ENCODE measurements at regions not wholly inside any gene's neighbourhood (a gene's known extent, or its start where the extent isn't known, plus 50 kb on each side); places are given as distances from the start of the nearest gene placed in this dataset.

DNA sequence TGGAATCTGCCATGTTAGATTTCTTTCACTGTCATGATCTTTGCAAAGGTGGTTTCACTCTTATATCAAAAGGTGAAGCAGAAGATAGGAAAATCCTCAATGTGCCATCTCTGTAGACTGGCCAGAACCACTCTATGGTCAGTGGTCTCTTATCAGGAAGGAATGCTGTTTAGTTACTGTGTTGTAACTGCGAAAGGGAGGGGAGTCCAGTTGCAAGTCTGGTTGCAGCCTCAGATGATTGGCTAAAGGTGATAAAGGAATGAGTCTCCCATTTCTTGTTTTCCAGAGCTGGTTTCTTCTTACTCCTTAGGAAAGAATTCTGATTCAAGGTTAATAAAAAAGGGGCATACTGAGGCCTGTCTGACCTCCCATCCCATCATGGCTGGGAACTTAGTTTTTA is 58.2 kb upstream of the ICA1 start:
- Histone ChIP-seq H2AFZ (ENCODE audit: low read depth, low read length) (no peak overlapping the region), H3K9me3 (ENCODE audit: low read length) (no peaks in the 10 kb centered on the region), H4K20me1 (ENCODE audit: insufficient read depth) (no peaks in the 10 kb centered on the region), H3K9ac (ENCODE audit: low read length) (no peak overlapping the region), H3F3A (ENCODE audit: insufficient read depth, low read length, poor library complexity, severe bottlenecking) (no peaks in the 10 kb centered on the region), H3K4me2 (ENCODE audit: low read length) (no peak overlapping the region), H3K9me2 (ENCODE audit: insufficient read depth, low read length) (no peaks in the 10 kb centered on the region), H3K36me3 (ENCODE audit: insufficient read depth, low read length) (no peaks in the 10 kb centered on the region), H3K79me2 (replicated peaks; ENCODE audit: insufficient read depth, low read length) (no peaks in the 10 kb centered on the region), H3K27me3 (ENCODE audit: insufficient read depth, low read depth, low read length) (no peaks in the 10 kb centered on the region), H3K27ac (ENCODE audit: low read length) (no peak overlapping the region), H3K4me3 (ENCODE audit: low read length) (no peak overlapping the region)
- TF ChIP-seq EZH2 (IDR thresholded peaks at IDR 0.05; ENCODE audit: borderline replicate concordance, insufficient read depth, low read length, poor library complexity, severe bottlenecking) (no peak), POLR2AphosphoS5 (IDR thresholded peaks at IDR 0.05) (no peak), SMC3 (conservative IDR thresholded peaks at IDR 0.05; ENCODE audit: poor library complexity) (no peak), MXI1 (conservative IDR thresholded peaks at IDR 0.05; ENCODE audit: poor library complexity, severe bottlenecking) (no peak), TAF1 (IDR thresholded peaks at IDR 0.05; ENCODE audit: low read depth) (no peak), EP300 (conservative IDR thresholded peaks at IDR 0.05; ENCODE audit: poor library complexity, severe bottlenecking) (no peak), RAD21 (conservative IDR thresholded peaks at IDR 0.05) (no peak)
- TF ChIP-seq, protein P1, sequence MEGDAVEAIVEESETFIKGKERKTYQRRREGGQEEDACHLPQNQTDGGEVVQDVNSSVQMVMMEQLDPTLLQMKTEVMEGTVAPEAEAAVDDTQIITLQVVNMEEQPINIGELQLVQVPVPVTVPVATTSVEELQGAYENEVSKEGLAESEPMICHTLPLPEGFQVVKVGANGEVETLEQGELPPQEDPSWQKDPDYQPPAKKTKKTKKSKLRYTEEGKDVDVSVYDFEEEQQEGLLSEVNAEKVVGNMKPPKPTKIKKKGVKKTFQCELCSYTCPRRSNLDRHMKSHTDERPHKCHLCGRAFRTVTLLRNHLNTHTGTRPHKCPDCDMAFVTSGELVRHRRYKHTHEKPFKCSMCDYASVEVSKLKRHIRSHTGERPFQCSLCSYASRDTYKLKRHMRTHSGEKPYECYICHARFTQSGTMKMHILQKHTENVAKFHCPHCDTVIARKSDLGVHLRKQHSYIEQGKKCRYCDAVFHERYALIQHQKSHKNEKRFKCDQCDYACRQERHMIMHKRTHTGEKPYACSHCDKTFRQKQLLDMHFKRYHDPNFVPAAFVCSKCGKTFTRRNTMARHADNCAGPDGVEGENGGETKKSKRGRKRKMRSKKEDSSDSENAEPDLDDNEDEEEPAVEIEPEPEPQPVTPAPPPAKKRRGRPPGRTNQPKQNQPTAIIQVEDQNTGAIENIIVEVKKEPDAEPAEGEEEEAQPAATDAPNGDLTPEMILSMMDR (IDR thresholded peaks at IDR 0.05; ENCODE audit: poor library complexity, severe bottlenecking), result no peak
- TF ChIP-seq, protein P2, sequence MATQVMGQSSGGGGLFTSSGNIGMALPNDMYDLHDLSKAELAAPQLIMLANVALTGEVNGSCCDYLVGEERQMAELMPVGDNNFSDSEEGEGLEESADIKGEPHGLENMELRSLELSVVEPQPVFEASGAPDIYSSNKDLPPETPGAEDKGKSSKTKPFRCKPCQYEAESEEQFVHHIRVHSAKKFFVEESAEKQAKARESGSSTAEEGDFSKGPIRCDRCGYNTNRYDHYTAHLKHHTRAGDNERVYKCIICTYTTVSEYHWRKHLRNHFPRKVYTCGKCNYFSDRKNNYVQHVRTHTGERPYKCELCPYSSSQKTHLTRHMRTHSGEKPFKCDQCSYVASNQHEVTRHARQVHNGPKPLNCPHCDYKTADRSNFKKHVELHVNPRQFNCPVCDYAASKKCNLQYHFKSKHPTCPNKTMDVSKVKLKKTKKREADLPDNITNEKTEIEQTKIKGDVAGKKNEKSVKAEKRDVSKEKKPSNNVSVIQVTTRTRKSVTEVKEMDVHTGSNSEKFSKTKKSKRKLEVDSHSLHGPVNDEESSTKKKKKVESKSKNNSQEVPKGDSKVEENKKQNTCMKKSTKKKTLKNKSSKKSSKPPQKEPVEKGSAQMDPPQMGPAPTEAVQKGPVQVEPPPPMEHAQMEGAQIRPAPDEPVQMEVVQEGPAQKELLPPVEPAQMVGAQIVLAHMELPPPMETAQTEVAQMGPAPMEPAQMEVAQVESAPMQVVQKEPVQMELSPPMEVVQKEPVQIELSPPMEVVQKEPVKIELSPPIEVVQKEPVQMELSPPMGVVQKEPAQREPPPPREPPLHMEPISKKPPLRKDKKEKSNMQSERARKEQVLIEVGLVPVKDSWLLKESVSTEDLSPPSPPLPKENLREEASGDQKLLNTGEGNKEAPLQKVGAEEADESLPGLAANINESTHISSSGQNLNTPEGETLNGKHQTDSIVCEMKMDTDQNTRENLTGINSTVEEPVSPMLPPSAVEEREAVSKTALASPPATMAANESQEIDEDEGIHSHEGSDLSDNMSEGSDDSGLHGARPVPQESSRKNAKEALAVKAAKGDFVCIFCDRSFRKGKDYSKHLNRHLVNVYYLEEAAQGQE (IDR thresholded peaks at IDR 0.05; ENCODE audit: borderline replicate concordance), result no peak

DNA sequence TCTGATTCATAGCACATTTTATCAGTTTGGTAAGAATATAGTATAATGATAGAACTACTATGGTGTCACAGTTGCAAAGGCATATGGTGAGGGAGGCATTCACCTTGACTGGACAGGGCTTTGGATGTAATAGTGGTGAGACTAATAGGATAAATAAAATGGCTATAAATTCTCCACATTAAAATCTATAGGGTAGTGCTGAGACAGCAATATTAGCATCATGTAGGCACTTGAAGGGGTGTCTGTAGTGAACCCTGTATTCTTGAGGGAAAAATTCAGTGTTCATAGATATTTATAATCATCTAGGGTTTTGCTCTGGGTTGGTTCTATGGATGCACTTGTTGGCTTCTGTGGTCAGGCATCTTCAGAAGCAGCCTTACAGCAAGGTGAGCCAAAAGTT is 59.3 kb upstream of the ICA1 start:
- no peak for TF ChIP-seq EZH2 (IDR thresholded peaks at IDR 0.05; ENCODE audit: borderline replicate concordance, insufficient read depth, low read length, poor library complexity, severe bottlenecking)
- TF ChIP-seq SMC3 (conservative IDR thresholded peaks at IDR 0.05; ENCODE audit: poor library complexity), result no peak
- no peak for TF ChIP-seq EP300 (conservative IDR thresholded peaks at IDR 0.05; ENCODE audit: poor library complexity, severe bottlenecking)
- H3K9me2 ChIP-seq (ENCODE audit: insufficient read depth, low read length), result no peaks in the 10 kb centered on the region
- no peaks in the 10 kb centered on the region for H3K79me2 ChIP-seq (replicated peaks; ENCODE audit: insufficient read depth, low read length)
- H3K27me3 ChIP-seq (ENCODE audit: insufficient read depth, low read depth, low read length), result no peaks in the 10 kb centered on the region
- no peak overlapping the region for H3K9ac ChIP-seq (ENCODE audit: low read length)
- H3K4me2 ChIP-seq (ENCODE audit: low read length), result no peak overlapping the region
- no peaks in the 10 kb centered on the region for H4K20me1 ChIP-seq (ENCODE audit: insufficient read depth)
- H3K36me3 ChIP-seq (ENCODE audit: insufficient read depth, low read length), result no peaks in the 10 kb centered on the region
- H2AFZ ChIP-seq (ENCODE audit: low read depth, low read length), result no peak overlapping the region
- no peak overlapping the region for H3K27ac ChIP-seq (ENCODE audit: low read length)
- no peaks in the 10 kb centered on the region for H3F3A ChIP-seq (ENCODE audit: insufficient read depth, low read length, poor library complexity, severe bottlenecking)
- H3K4me3 ChIP-seq (ENCODE audit: low read length), result no peak overlapping the region
- no peaks in the 10 kb centered on the region for H3K9me3 ChIP-seq (ENCODE audit: low read length)

DNA sequence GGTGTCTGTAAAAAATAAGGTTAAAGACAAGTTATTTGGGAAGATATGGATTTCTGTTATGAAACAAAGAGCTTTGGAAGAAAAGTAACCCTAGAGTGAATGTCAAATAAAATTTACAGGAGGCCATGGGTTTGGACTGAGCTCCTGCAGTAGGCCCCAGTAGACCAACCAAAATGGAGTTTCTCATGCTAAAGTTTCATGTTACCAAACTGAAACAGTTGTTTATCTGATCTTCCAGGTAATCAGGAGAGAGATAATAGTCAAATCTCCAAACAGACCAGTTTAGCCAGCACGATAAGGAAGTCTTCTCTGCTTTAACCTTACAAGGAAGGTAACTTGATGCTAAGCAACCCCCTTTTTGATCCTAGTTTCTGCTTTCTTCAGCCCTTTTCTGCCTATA is 60.7 kb upstream of the ICA1 start:
- Histone ChIP-seq H3K79me2 (replicated peaks; ENCODE audit: insufficient read depth, low read length) (no peaks in the 10 kb centered on the region), H3K9ac (ENCODE audit: low read length) (no peak overlapping the region), H3K9me3 (ENCODE audit: low read length) (no peaks in the 10 kb centered on the region), H3K9me2 (ENCODE audit: insufficient read depth, low read length) (no peaks in the 10 kb centered on the region), H3K4me3 (ENCODE audit: low read length) (no peak overlapping the region), H3F3A (ENCODE audit: insufficient read depth, low read length, poor library complexity, severe bottlenecking) (no peaks in the 10 kb centered on the region), H3K27me3 (ENCODE audit: insufficient read depth, low read depth, low read length) (no peaks in the 10 kb centered on the region), H2AFZ (ENCODE audit: low read depth, low read length) (no peak overlapping the region), H4K20me1 (ENCODE audit: insufficient read depth) (no peaks in the 10 kb centered on the region), H3K4me2 (ENCODE audit: low read length) (no peak overlapping the region), H3K36me3 (ENCODE audit: insufficient read depth, low read length) (no peaks in the 10 kb centered on the region), H3K27ac (ENCODE audit: low read length) (no peak overlapping the region)
- TF ChIP-seq SMC3 (conservative IDR thresholded peaks at IDR 0.05; ENCODE audit: poor library complexity) (no peak), MXI1 (conservative IDR thresholded peaks at IDR 0.05; ENCODE audit: poor library complexity, severe bottlenecking) (no peak), RAD21 (conservative IDR thresholded peaks at IDR 0.05) (no peak), EP300 (conservative IDR thresholded peaks at IDR 0.05; ENCODE audit: poor library complexity, severe bottlenecking) (no peak), TAF1 (IDR thresholded peaks at IDR 0.05; ENCODE audit: low read depth) (no peak), EZH2 (IDR thresholded peaks at IDR 0.05; ENCODE audit: borderline replicate concordance, insufficient read depth, low read length, poor library complexity, severe bottlenecking) (no peak), POLR2AphosphoS5 (IDR thresholded peaks at IDR 0.05) (no peak)
- TF ChIP-seq, protein P1 (IDR thresholded peaks at IDR 0.05; ENCODE audit: poor library complexity, severe bottlenecking), result no peak
- TF ChIP-seq, protein P2 (IDR thresholded peaks at IDR 0.05; ENCODE audit: borderline replicate concordance), result no peak
